ENCODE measurements at regions not wholly inside any gene's neighbourhood (a gene's known extent, or its start where the extent isn't known, plus 50 kb on each side); places are given as distances from the start of the nearest gene placed in this dataset.
"Not testable (repeated sequence)": the region's sequence is repeated elsewhere in the genome, so short reads cannot be mapped to it uniquely, and the experiment has no call there.

DNA sequence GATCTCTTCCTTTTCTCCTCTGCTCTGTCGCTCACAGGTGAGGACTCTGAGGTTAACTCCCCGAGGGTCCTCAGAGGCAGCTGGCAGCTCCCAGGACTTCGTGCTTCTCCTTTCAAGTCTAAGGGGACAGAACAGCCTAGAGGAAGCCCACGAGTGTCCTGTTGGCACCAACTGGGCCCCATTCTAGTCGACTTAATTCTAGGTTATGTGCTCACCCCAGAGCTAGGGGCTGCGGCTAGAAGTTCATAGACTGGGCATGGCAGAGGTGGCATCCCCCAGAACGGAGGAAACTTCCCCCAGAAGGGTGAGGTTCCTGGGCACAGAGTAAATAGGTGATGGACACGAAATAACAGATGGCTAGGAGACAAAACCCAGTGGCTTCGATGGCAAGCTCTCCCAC, 259.4 kb downstream of the TEX36 start:
- in situ Hi-C loops (cut with MboI; ENCODE audit: low pct_unique_long_range_greater_than_20kb, low sequenced_read_pairs): no loop called here
- no peak for DNase-seq

DNA sequence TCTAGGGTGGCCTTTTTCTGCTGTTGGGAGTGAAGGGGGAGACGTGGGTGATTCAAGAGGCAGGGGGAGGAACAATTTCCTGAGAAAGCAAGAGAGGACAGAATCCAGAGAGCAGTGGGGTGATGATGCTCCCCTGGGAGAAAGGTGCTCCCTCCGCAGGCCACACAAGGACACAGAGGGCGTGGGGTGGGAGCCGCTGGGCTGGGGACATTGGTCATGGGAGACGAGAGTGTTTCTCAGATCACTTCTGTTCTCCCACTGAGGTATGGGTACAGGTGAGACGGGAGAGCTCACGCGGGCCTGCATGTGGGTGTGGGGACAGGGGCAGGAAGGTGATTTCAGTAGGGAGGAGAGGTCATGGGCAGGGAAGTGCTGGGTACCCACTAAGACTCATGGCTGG, 259.5 kb upstream of the CTBP2 start:
- in situ Hi-C loops (cut with MboI; ENCODE audit: low pct_unique_long_range_greater_than_20kb, low sequenced_read_pairs): no loop called here
- no peak for DNase-seq

DNA sequence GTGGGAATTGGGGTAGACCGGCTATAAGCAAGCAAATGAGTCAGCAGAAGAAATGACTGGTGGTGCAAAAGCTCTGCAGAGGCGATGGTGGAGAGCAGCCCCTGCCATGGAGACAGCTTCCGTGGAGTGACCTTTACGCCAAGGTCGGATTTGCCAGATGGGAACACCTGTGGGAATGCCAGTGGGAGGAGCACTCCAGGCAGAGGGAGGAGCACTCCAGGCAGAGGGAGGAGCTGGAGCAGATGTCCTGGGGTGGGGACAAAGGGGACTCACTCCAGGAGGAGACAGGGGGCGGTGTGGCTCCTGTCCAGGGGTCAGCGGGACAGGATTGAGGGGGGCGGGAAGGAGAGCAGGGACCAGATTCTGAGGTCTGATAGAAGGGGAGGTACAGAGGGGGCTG, 258.8 kb upstream of the CTBP2 start:
- in situ Hi-C loops (cut with MboI; ENCODE audit: low pct_unique_long_range_greater_than_20kb, low sequenced_read_pairs): no loop called here
- no peak for DNase-seq

DNA sequence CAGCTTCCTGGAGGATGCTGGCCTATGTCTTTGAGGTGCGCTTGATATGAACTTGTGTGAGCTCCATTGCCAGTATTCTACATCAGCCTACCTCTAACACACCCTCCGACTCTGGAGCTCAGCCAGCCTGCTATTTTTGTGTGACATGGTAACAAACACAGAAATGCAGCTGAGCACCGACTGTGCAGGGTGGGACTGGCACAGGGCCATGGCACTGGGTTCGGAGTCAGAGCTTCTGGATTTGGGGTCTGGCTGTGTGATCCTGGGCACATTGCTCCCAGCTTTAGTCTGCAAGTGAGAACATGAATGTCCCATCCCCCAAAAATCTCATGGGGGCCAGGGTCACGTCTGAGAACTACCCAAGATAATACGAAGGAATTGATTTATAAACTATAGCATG, 257.2 kb upstream of the CTBP2 start:
- in situ Hi-C loops (cut with MboI; ENCODE audit: low pct_unique_long_range_greater_than_20kb, low sequenced_read_pairs): no loop called here
- DNase-seq: no peak

DNA sequence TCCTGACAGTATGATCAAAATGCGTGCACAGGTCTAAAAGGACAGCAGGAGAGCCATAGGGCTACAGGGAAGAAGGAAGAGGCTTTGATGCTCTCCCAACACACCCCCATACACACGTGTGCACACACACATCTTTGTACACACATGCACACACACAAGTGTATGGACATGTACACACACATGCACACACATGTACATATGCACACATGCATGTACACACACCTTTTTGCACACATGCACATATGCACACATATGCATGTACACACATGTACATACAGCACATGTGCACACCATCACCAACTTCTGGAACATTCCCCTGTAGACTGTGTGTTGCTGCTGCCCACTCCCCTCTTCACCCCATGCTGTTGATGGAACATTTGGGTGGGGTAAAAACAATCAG, 255.6 kb upstream of the CTBP2 start:
- in situ Hi-C loops (cut with MboI; ENCODE audit: low pct_unique_long_range_greater_than_20kb, low sequenced_read_pairs): no loop called here
- no peak for DNase-seq

DNA sequence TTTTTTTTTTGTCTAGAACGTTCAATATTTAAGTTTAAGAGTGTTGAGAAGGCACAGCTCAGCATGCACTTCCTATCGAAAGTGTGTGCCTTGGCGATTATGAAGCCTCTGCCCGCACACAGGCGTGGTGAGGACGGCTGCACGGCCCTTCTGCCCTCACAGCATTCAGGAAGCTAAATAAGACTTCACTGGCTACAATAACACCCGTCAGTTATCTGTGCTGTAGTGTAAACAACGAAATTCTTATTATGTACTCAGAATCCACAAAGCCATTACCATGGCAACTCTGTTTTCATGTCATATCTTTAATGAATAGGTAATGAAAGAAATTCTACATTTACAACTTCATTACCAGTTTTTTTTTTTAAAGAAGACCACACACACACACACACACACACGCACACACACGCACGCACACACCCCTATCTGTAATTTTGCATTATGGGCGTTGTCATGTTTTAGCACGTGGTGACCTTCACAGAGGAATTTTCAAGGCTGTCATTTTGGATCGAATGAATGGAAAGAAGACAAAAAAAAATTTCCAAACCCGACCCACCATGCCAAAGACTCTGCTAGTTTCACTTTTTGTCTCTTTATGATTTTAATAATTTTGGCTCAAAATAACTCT, 254.8 kb upstream of the CTBP2 start:
- in situ Hi-C loops (cut with MboI; ENCODE audit: low pct_unique_long_range_greater_than_20kb, low sequenced_read_pairs): no loop called here
- DNase-seq: no peak

DNA sequence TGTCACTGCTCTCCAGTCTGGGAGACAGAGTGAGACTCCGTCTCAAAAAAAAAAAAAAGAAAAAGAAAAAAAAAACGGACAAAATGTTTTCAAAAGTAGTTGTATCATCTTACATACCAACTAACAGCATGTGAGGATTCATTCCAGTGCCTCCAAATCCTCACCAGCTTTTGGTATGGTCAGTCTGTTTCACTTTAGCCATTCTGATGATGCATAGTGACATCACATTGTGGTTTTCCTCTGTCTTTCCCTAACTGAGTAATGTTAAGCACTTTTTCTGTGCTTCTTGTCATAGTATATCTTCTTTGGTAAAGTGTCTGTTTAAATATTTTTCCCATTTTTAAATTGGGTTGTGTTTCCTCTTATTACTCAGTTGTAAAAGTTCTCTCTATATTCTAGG, 251.4 kb upstream of the CTBP2 start:
- in situ Hi-C loops (cut with MboI; ENCODE audit: low pct_unique_long_range_greater_than_20kb, low sequenced_read_pairs): no loop called here
- no peak for DNase-seq

DNA sequence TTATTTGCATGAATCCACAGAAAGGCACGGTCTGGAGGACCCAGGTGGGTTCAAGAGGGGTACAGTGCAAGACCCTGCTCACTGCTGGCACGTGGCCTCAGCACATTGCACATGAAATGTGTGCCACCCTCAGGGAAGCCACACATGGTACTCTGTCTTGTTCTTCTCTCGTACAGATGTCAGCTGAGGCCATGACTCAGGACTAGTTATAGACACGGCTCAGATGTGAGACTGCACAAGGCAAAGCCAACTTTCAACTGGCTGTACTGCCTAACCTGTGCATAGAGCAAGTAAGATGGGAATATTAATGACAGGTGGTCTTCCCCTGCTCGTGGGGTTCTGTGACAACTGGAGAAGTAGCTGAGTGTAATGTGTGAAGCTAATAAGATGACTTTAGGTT, 249.4 kb upstream of the CTBP2 start:
- DNase-seq: no peak
- in situ Hi-C loops (cut with MboI; ENCODE audit: low pct_unique_long_range_greater_than_20kb, low sequenced_read_pairs): no loop called here

DNA sequence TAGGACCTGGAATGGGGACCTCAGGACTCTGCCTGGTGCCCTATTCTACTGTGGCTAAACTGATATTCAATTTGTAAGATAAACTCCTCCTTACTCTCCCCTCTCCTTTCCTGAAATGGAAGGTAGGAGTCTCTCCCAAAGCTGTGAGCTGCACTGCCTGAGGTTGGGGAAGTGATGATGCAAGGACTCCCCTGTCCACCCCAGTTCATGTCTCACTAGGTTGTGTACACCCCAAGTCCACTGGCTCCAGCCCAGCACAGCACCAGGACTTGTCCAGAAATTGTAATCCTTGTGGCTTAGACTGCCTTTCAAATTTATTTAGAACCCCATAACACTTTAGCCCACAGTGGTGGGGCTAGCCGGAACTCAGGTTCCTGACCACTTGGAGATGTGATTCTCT, 247.2 kb upstream of the CTBP2 start:
- in situ Hi-C loops (cut with MboI; ENCODE audit: low pct_unique_long_range_greater_than_20kb, low sequenced_read_pairs): no loop called here
- no peak for DNase-seq

DNA sequence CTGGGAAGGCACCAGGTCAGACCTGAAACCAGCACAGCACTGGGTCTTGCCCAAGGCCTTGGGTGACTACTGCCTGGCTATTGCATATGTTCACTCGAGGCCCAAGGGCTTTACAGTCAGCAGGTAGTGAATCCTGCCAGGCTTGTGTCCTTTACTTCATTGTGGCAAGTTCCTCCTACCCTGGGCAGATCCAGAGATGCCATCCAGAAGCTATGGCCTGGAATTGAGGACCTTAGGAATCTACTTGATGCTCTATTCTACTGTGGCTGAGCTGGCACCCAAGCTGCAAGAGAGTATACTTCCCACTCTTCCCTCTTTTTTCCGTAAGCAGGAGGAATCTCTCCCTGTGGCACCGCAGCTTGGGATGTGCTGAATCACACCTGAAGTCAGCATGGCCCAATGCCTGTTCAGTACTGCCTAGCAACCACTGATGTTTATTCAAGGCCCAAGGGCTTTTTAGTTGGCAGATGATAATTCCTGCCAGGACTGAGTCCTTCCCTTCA, 246.7 kb upstream of the CTBP2 start:
- in situ Hi-C loops (cut with MboI; ENCODE audit: low pct_unique_long_range_greater_than_20kb, low sequenced_read_pairs): no loop called here
- DNase-seq: no peak

DNA sequence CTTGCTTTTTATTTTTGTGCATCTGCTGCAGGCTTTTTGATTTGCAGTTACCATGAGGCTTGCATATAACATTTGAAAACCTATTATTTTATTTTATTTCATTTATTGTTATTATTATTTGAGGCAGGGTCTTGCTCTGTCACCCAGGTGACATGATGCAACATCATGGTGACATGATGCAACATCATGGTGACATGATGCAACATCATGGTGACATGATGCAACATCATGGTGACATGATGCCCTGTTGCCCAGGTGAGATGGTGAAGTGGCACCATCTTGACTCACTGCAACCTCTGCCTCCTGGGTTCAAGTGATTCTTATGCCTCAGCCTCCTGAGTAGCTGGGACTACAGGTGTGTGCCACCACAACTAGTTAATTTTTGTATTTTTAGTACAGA, 244.5 kb upstream of the CTBP2 start:
- DNase-seq; in situ Hi-C loops (cut with MboI; ENCODE audit: low pct_unique_long_range_greater_than_20kb, low sequenced_read_pairs): not testable (repeated sequence)

DNA sequence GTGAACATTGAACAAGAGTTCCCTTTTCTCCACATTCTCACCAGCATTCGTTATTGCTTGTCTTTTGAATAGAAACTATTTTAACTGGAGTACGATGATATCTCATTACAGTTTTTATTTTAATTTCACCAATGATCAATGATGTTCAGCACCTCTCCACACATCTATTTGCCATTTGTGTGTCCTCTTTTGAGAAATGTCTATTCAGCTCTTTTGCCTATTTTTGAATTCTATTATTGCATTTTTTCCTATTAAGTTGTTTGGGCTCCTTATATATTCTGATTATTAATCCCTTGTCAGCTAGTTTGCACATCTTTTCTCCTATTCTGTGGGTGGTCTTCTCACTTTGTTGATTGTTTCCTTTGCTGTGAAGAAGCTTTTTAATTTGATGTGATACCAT, 241.1 kb upstream of the CTBP2 start:
- no peak for DNase-seq
- in situ Hi-C loops (cut with MboI; ENCODE audit: low pct_unique_long_range_greater_than_20kb, low sequenced_read_pairs): no loop called here

DNA sequence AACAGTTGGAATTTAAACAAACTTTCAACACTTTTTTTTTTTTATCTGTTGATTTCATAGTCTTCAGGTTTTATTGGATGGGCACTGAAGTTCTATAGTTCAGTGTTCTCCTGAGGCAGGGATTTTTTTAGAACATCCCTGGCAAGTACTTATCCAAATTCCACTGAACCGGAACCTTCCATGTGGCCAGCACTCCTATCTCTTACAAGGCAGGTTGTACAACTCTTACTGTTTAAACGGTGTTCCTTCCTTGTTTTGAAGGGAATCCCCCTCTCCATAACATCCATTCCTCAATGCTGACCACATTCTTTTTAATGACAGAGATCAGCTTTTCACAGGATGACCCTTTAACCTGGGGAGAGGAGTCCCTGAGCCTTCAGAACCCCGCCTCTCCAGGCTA, 238.9 kb upstream of the CTBP2 start:
- in situ Hi-C loops (cut with MboI; ENCODE audit: low pct_unique_long_range_greater_than_20kb, low sequenced_read_pairs): no loop called here

DNA sequence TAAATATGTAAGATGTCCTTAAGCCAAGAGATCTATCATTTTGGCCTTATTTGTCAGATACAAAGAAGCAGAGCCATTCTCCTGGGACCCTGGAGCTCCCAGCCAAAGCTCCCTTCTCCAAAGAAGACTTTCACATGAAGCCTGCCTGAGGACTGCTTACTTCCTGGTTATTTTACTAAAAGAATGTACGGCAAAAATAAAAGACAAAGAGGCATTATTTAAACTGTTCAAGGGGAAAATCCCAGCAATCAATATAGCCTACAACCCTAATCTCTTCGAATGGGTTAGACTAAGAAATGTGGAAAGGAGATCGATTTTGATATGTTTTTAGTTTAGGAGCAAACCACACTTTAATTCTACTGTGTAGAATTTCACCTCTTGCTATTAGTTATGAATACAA, 237.9 kb upstream of the CTBP2 start:
- in situ Hi-C loops (cut with MboI; ENCODE audit: low pct_unique_long_range_greater_than_20kb, low sequenced_read_pairs): no loop called here

More for the DNA sequence above, 238.9 kb upstream of the CTBP2 start:
- DNase-seq: no peak

DNA sequence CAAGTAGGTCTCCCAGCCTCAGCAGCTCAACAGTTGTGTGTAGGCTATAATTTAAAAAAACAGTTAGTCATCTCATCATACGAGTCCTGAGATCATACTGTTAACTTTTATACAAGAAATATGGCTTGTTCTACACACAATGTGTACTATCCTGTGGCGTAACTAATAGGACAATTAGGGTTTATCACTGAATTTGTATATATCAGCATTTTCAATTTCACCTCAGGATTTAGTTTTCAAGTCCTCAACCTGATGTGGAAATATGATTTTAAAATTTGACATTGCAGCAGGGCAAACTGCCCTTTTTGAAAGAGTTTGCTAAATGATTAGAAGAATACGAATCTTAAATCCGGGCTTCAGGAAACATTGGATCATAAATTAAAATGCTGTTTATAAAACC, 237.2 kb upstream of the CTBP2 start:
- in situ Hi-C loops (cut with MboI; ENCODE audit: low pct_unique_long_range_greater_than_20kb, low sequenced_read_pairs): no loop called here
- DNase-seq: no peak

More for the DNA sequence above, 237.9 kb upstream of the CTBP2 start:
- no peak for DNase-seq

DNA sequence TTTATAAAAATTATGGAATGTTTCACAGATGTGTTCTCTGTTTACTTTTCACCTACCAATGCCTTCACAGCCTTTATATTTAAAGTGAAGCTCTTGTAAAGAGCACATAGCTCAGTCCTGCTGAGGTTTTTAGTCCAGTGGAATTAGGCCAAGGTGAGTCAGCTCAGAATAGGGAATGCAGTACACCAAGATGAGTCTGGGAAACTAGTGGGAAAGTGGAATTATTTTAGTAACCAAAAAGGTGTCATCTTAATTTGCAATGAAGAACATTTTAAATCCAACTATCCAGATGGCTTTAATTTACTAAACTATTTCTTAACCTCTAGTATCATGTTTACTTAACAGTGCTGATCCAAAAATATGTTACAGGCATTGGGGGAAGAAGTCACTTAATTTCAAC, 236.3 kb upstream of the CTBP2 start:
- in situ Hi-C loops (cut with MboI; ENCODE audit: low pct_unique_long_range_greater_than_20kb, low sequenced_read_pairs): no loop called here
- no peak for DNase-seq

DNA sequence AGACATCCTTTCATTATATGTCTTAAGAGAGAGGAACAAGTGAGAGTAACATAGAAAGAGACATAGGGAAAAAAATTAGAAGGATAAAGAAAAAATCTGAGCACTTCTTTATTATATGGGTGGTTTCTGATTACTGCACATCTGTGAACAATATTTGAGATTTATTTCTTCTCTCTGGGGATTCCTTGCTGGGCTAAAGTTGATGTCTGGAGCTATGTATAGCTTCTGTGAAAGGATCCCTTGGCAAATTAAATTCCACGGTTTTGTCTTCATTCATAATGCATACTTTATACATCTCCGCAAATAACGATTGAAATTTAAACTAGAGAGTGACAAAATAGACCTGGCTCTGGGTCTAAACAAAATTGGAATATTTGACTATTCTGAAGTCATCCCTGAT, 232.2 kb upstream of the CTBP2 start:
- in situ Hi-C loops (cut with MboI; ENCODE audit: low pct_unique_long_range_greater_than_20kb, low sequenced_read_pairs): no loop called here
- DNase-seq: no peak

DNA sequence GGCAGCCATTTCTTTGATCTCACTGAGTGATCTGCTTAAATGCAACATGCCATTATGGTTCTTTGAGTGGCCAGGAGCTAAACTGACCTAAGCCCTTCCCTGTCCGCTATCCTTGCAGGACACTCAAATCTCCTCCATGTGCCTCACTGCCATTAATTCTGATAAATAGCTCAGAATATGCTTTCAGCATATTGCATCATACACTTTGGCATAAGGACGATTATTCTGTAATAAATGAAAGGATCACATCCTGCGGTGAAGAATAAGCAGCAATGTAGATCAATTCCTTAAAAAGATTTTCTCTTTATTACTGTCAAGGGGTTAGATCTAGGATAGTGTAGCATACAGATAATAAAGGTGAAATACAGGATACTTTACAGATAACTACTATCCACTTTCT, 231.8 kb upstream of the CTBP2 start:
- in situ Hi-C loops (cut with MboI; ENCODE audit: low pct_unique_long_range_greater_than_20kb, low sequenced_read_pairs): no loop called here
- DNase-seq: no peak

DNA sequence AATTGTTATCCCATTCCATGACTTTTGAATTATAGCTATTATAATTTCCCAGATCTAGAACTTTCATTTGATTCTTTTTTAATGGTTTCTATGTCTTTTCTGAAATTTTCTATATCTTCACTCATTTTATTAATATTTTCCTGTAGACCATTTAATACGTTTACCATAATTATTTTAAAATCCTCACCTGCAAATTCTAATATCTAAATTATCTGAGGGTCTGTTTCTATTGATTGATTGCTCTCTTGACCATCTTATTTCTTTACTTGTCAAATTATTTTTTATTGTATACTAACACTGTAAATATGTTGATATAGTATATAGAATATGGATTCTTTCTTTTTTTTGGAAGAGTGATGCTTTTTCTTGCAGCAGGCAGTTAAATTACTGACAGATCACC, 229.3 kb upstream of the CTBP2 start:
- no peak for DNase-seq
- in situ Hi-C loops (cut with MboI; ENCODE audit: low pct_unique_long_range_greater_than_20kb, low sequenced_read_pairs): no loop called here

DNA sequence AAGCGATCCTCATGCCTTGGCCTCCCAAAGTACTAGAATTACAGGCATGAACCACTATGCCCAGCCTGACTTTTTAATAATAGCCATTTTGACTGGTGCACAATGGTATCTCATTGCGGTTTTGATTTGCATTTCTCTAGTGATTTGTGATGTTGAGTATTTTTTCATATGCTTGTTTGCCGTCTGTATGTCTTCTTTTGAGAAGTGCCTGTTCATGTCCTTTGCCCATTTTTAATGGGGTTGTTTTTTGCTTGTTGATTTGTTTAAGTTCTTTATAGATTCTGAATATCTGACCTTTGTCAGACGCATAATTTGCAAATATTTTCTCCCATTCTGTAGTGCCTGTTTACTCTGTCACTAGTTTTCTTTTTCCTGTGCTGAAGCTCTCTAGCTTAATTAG, 219.2 kb upstream of the CTBP2 start:
- in situ Hi-C loops (cut with MboI; ENCODE audit: low pct_unique_long_range_greater_than_20kb, low sequenced_read_pairs): no loop called here

DNA sequence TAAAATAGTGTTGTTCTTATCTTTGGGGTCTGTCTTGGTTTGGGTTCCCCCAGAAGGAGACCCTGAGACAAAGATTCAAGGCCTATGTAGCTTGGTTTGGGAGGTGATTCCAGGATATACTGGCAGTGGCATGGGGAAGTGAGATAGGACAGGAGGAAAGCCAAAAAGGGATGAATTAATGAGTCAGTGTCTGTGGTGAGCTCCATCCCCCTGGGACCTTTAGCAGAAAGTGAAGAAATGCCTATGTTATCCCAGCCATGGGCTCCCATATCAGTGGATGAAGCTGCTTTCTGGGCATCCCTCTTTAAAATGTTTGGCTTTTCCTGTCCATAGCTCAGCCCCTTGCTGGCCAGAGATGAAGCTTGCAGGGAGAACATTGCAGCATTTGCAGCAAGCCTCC, 217.0 kb upstream of the CTBP2 start:
- in situ Hi-C loops (cut with MboI; ENCODE audit: low pct_unique_long_range_greater_than_20kb, low sequenced_read_pairs): no loop called here
- no peak for DNase-seq

More for the DNA sequence above, 219.2 kb upstream of the CTBP2 start:
- no peak for DNase-seq

DNA sequence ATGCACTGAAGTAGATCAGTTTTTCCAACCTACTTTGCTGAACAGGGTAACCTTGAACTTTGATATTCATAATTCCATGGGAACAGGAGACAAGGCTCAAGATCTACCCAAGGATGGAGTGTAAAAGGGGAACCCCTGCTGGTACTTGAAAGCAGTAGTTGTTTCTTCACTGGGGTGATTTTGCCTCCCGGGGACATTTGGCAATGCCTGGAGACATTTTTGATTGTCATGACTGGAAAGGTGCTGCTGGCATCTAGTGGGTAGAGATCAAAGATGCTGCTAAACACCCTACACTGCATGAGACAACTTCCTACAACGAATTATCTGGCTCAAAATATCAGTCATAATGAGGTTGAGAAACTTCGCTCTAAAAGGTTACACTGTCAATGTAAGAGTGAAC, 214.8 kb upstream of the CTBP2 start:
- DNase-seq: peak; percentile 32
- in situ Hi-C loops (cut with MboI; ENCODE audit: low pct_unique_long_range_greater_than_20kb, low sequenced_read_pairs): no loop called here

Data from KBM-7 (cell line).